Esophagus squamous epithelium (tissue), 5 donors: ENCODE measurements at regions not wholly inside any gene's neighbourhood (a gene's known extent, or its start where the extent isn't known, plus 50 kb on each side); places are given as distances from the start of the nearest gene placed in this dataset.

Experiments
- DNase-seq: peaks from one replicate; lab custom pipeline; 2025; lab: John Stamatoyannopoulos, UW
- H3K27ac ChIP-seq, 4 donors: fragments of 200-600 bp; sonication (generic); one replicate each; pipeline ENCODE4 v1.5.1; 2016 to 2019; ENCODE audit warnings: mild to moderate bottlenecking in 1 of 4
- H3K27me3 ChIP-seq, 4 donors: fragments of 200-600 bp; sonication (generic); 1 replicate in 3 of 4; 2 replicates in 1 of 4; pipeline versions ENCODE4 v1.5.1 to v1.6.0; 2017 to 2021; ENCODE audit warnings: antibody characterized with exemption in 1 of 4
- H3K36me3 ChIP-seq, 3 donors: fragments of 200-600 bp; sonication (generic); one replicate each; pipeline ENCODE4 v1.5.1; 2016 to 2019
- H3K4me1 ChIP-seq, 3 donors: fragments of 200-600 bp; sonication (generic); one replicate each; pipeline ENCODE4 v1.5.1; 2017 to 2019
- H3K4me3 ChIP-seq, 4 donors: fragments of 200-600 bp; sonication (generic); 1 replicate in 3 of 4; 2 replicates in 1 of 4; pipeline ENCODE4 v1.5.1; 2016 to 2019; ENCODE audit warnings: mild to moderate bottlenecking in 2 of 4, moderate library complexity in 1 of 4
- H3K9me3 ChIP-seq, 3 donors: fragments of 200-600 bp; sonication (generic); one replicate each; pipeline ENCODE4 v1.5.1; 2016 to 2019
- POLR2A ChIP-seq, 4 donors: fragments of 450-650 bp; IDR thresholded peaks; one replicate each; pipeline ENCODE4 v1.6.1; 2017; ENCODE audit warnings: antibody characterized with exemption in 4 of 4, mild to moderate bottlenecking in 4 of 4, moderate library complexity in 3 of 4
- WGBS, 2 donors: methylation state at CpG; one replicate each; pipeline ENCODE4 v1.1.5; 2018; 5-methylcytosine and 5-hydroxymethylcytosine counted together
- intact Hi-C: fragments of 100-400 bp; cut with DNase I; formaldehyde crosslinking; loops from one replicate; pipeline ENCODE4 v1.15.0; 2022
- TF ChIP-seq, protein P1 (sequence below), 6 experiments: fragments of 450-650 bp in 4 of 6; fragments of 200-600 bp in 2 of 6; sonication (generic) in 2 of 6; IDR thresholded peaks; one replicate each; pipeline ENCODE4 v1.5.1; 2016 to 2019; ENCODE audit warnings: antibody characterized with exemption in 6 of 6, mild to moderate bottlenecking in 4 of 6, moderate library complexity in 4 of 6
- donor health status: DM: yes; HTN: yes; CAD: no.

DNA sequence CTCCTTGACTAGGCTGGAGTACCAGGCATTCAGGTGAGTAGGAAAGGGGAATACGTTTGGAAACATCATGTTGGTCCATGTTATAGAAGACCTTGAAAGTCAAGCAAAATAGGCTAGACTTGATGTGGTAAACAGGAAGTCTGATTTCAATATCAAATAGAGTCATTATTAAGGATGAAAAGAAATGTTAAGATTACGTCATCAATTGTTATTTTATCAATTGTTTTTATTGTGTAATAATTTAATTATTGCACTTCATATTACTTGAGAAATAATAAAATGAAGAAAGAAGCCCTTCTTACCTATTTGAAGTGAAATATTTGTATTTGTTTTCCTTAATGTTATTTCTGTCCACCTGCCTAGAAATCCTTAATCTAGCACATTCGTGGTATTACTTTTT is 361.0 kb upstream of the HAND2 start:
- H3K36me3 ChIP-seq = no peaks in the 10 kb centered on the region
- WGBS, 2 donors = 73 to 75% methylated on average over 3 of the region's 3 CpGs
- intact Hi-C loops = no loop called here

GRCh38 chr4:173883821-173884220 is 353.8 kb upstream of the HAND2 start:
- TF ChIP-seq POLR2A (IDR thresholded peaks at IDR 0.05) = no peak
- TF ChIP-seq, protein P1, sequence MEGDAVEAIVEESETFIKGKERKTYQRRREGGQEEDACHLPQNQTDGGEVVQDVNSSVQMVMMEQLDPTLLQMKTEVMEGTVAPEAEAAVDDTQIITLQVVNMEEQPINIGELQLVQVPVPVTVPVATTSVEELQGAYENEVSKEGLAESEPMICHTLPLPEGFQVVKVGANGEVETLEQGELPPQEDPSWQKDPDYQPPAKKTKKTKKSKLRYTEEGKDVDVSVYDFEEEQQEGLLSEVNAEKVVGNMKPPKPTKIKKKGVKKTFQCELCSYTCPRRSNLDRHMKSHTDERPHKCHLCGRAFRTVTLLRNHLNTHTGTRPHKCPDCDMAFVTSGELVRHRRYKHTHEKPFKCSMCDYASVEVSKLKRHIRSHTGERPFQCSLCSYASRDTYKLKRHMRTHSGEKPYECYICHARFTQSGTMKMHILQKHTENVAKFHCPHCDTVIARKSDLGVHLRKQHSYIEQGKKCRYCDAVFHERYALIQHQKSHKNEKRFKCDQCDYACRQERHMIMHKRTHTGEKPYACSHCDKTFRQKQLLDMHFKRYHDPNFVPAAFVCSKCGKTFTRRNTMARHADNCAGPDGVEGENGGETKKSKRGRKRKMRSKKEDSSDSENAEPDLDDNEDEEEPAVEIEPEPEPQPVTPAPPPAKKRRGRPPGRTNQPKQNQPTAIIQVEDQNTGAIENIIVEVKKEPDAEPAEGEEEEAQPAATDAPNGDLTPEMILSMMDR (IDR thresholded peaks at IDR 0.05) = no peak
- DNase-seq = no peak
- 62 to 66% methylated on average over 4 of the region's 4 CpGs for WGBS, 2 donors
- Histone ChIP-seq H3K4me1 (no peaks in the 10 kb centered on the region), H3K9me3 (no peaks in the 10 kb centered on the region), H3K4me3 (no peak overlapping the region), H3K27ac (no peak overlapping the region), H3K27me3 (no peaks in the 10 kb centered on the region), H3K36me3 (no peaks in the 10 kb centered on the region)
- intact Hi-C loops = no loop called here

More for the DNA sequence above, 361.0 kb upstream of the HAND2 start:
- no peaks in the 10 kb centered on the region for H3K4me1 ChIP-seq
- H3K27ac ChIP-seq = no peak overlapping the region
- H3K9me3 ChIP-seq = no peaks in the 10 kb centered on the region
- no peaks in the 10 kb centered on the region for H3K27me3 ChIP-seq
- DNase-seq = no peak
- TF ChIP-seq, protein P1 (IDR thresholded peaks at IDR 0.05) = no peak
- H3K4me3 ChIP-seq = no peak overlapping the region

DNA sequence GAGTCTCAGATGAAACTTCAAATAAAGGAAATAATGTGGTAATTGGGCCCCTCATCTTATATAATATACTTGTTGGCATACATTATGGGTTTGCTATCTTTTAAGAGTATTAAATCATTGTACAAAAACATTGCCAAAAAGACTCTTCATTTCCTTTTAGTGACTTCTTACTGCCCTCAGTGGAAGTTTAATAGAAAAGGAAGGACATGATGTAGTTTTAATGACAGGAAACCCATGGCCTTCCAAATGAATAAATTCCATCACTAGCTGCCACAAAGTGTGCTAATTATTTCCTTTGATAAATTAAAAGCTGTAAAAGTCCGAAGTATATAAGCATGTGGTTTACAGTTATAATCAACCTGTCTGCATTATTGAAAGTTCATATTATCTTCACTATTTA is 350.9 kb upstream of the HAND2 start:
- intact Hi-C loops = no loop called here
- Histone ChIP-seq H3K4me3 (no peak overlapping the region), H3K4me1 (no peaks in the 10 kb centered on the region), H3K27me3 (no peaks in the 10 kb centered on the region), H3K9me3 (no peaks in the 10 kb centered on the region), H3K36me3 (no peaks in the 10 kb centered on the region), H3K27ac (no peak overlapping the region)
- 40% methylated on average over 1 of the region's 1 CpG for WGBS, 2 donors
- TF ChIP-seq, protein P1 (IDR thresholded peaks at IDR 0.05) = no peak
- no peak for TF ChIP-seq POLR2A (IDR thresholded peaks at IDR 0.05)
- DNase-seq = no peak

GRCh38 chr4:173879509-173879908 is 349.5 kb upstream of the HAND2 start:
- H3K27me3 ChIP-seq = no peaks in the 10 kb centered on the region
- no peaks in the 10 kb centered on the region for H3K4me1 ChIP-seq
- H3K36me3 ChIP-seq = no peaks in the 10 kb centered on the region
- intact Hi-C loops = no loop called here
- no peaks in the 10 kb centered on the region for H3K9me3 ChIP-seq
- no peak overlapping the region for H3K27ac ChIP-seq
- no peak overlapping the region for H3K4me3 ChIP-seq
- 61 to 73% methylated on average over 5 of the region's 5 CpGs for WGBS, 2 donors
- TF ChIP-seq POLR2A (IDR thresholded peaks at IDR 0.05) = no peak
- DNase-seq = no peak

DNA sequence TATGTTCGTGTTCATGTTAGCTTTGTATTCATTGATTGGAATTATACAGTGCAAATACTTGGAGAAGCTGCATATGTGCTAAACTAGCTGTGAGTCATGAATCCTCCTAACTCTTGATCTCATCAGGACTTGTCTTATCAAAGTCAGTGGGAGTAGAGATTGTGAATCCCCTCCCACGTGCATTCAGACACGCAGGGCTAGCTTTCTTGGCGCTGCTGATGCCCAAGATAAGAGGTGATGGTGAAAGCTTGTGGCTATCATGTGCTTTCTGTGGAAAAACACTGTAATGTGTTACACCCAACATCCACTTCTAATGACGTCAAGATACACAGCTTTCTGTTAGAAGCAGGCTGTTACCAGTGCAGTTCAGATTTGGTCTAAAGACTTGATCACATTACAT is 348.7 kb upstream of the HAND2 start:
- Histone ChIP-seq H3K27me3 (no peaks in the 10 kb centered on the region), H3K4me3 (no peak overlapping the region), H3K4me1 (no peaks in the 10 kb centered on the region), H3K27ac (no peak overlapping the region), H3K36me3 (no peaks in the 10 kb centered on the region), H3K9me3 (no peaks in the 10 kb centered on the region)
- WGBS, 2 donors = 32 to 49% methylated on average over 5 of the region's 5 CpGs
- intact Hi-C loops = no loop called here
- TF ChIP-seq, protein P1 (IDR thresholded peaks at IDR 0.05) = no peak
- no peak for TF ChIP-seq POLR2A (IDR thresholded peaks at IDR 0.05)
- no peak for DNase-seq

- Histone ChIP-seq H3K36me3 (no peaks in the 10 kb centered on the region), H3K27me3 (no peaks in the 10 kb centered on the region), H3K4me3 (no peak overlapping the region), H3K4me1 (no peaks in the 10 kb centered on the region), H3K27ac (no peak overlapping the region), H3K9me3 (no peaks in the 10 kb centered on the region)
- intact Hi-C loops = no loop called here
- no peak for DNase-seq
- TF ChIP-seq, protein P1 (IDR thresholded peaks at IDR 0.05) = no peak
- no peak for TF ChIP-seq POLR2A (IDR thresholded peaks at IDR 0.05)
These were observed 341.6 kb upstream of the HAND2 start for GRCh38 chr4:173871643-173872042.
